Osteoblast (primary cell): ENCODE measurements at regions not wholly inside any gene's neighbourhood (a gene's known extent, or its start where the extent isn't known, plus 50 kb on each side); places are given as distances from the start of the nearest gene placed in this dataset.

Experiments
- DNase-seq: peaks from one replicate; pipeline ENCODE4 v3.0.0; 2011; ENCODE audit warnings: low spot score, mixed read lengths; ENCODE audit not compliant: insufficient read length; ENCODE audit errors: missing footprints
- H2AFZ ChIP-seq: 2 replicates; pipeline ENCODE4 v1.6.0; 2011; ENCODE audit warnings: mild to moderate bottlenecking, low read length
- H3K27ac ChIP-seq: 2 replicates; pipeline ENCODE4 v1.5.1; 2011; ENCODE audit warnings: mild to moderate bottlenecking, low read depth, low read length, moderate library complexity
- H3K27me3 ChIP-seq: 2 replicates; pipeline ENCODE4 v1.6.0; 2012; ENCODE audit warnings: mild to moderate bottlenecking, control low read depth, inconsistent platforms, low read length, moderate library complexity; ENCODE audit not compliant: insufficient read depth
- H3K36me3 ChIP-seq: 2 replicates; pipeline ENCODE4 v1.5.1; 2011; ENCODE audit warnings: mild to moderate bottlenecking, low read length, control low read depth, moderate library complexity; ENCODE audit not compliant: insufficient read depth
- H3K4me1 ChIP-seq: 2 replicates; pipeline ENCODE4 v1.5.1; 2011; ENCODE audit warnings: mild to moderate bottlenecking, low read length, control low read depth, moderate library complexity; ENCODE audit not compliant: insufficient read depth
- H3K4me2 ChIP-seq: 2 replicates; pipeline ENCODE4 v1.6.0; 2011; ENCODE audit warnings: mild to moderate bottlenecking, low read length; ENCODE audit not compliant: insufficient read depth
- H3K4me3 ChIP-seq: fragments of 200-600 bp; sonication (generic); 3 replicates; pipeline ENCODE4 v1.5.1; 2012; ENCODE audit warnings: mild to moderate bottlenecking, low read length, inconsistent platforms; ENCODE audit not compliant: insufficient read depth
- H3K79me2 ChIP-seq: 2 replicates; pipeline ENCODE4 v1.6.0; 2012; ENCODE audit warnings: mild to moderate bottlenecking, low read length, control low read depth, inconsistent platforms; ENCODE audit not compliant: insufficient read depth
- H3K9me3 ChIP-seq: 2 replicates; pipeline ENCODE4 v1.5.1; 2011; ENCODE audit warnings: low read depth, low read length, control low read depth
- H4K20me1 ChIP-seq: 2 replicates; pipeline ENCODE4 v1.6.0; 2012; ENCODE audit warnings: mild to moderate bottlenecking, low read length, control low read depth; ENCODE audit not compliant: insufficient read depth
- TF ChIP-seq, protein P1 (sequence below): IDR thresholded peaks from 2 replicates; pipeline ENCODE4 v1.5.1; 2011; ENCODE audit warnings: mild to moderate bottlenecking, low read depth, low read length, moderate library complexity; ENCODE audit errors: extremely low read depth

DNA sequence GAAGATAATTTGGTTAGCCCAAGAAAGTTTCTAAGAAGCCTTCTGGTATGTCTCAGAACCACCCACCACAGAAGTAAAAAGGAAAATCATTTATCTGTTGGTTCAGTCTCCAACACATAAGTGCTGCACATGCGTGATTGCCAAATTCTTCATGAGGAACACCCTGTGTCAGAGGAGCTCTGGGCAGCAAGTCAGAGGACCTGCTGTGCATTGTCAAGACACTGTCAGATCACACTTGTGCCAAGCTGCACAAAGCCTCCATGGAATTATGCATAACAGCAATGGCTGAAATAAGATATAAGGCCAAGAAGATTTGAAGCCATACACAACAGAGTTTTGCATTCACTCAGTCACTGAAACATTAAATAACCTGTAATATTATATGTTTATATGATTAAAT, 1304.7 kb upstream of the FLRT2 start:
- no peak for DNase-seq
- H3K4me1 ChIP-seq = no peaks in the 10 kb centered on the region
- no peak overlapping the region for H3K4me2 ChIP-seq
- no peaks in the 10 kb centered on the region for H4K20me1 ChIP-seq
- no peak overlapping the region for H3K27ac ChIP-seq
- no peak overlapping the region for H3K4me3 ChIP-seq
- H3K36me3 ChIP-seq = no peaks in the 10 kb centered on the region
- no peaks in the 10 kb centered on the region for H3K27me3 ChIP-seq
- H3K9me3 ChIP-seq = peaks cover 2% of the 10 kb centered on the region
- H2AFZ ChIP-seq = no peak overlapping the region
- no peaks in the 10 kb centered on the region for H3K79me2 ChIP-seq
- TF ChIP-seq, protein P1, sequence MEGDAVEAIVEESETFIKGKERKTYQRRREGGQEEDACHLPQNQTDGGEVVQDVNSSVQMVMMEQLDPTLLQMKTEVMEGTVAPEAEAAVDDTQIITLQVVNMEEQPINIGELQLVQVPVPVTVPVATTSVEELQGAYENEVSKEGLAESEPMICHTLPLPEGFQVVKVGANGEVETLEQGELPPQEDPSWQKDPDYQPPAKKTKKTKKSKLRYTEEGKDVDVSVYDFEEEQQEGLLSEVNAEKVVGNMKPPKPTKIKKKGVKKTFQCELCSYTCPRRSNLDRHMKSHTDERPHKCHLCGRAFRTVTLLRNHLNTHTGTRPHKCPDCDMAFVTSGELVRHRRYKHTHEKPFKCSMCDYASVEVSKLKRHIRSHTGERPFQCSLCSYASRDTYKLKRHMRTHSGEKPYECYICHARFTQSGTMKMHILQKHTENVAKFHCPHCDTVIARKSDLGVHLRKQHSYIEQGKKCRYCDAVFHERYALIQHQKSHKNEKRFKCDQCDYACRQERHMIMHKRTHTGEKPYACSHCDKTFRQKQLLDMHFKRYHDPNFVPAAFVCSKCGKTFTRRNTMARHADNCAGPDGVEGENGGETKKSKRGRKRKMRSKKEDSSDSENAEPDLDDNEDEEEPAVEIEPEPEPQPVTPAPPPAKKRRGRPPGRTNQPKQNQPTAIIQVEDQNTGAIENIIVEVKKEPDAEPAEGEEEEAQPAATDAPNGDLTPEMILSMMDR = no peak

- Histone ChIP-seq H3K4me2 (no peak overlapping the region), H3K36me3 (no peaks in the 10 kb centered on the region), H3K4me1 (no peaks in the 10 kb centered on the region), H3K27me3 (no peaks in the 10 kb centered on the region), H3K9me3 (peaks cover 2% of the 10 kb centered on the region), H3K4me3 (no peak overlapping the region), H2AFZ (no peak overlapping the region), H3K27ac (no peak overlapping the region), H3K79me2 (no peaks in the 10 kb centered on the region), H4K20me1 (no peaks in the 10 kb centered on the region)
- TF ChIP-seq, protein P1 = no peak
- no peak for DNase-seq
These were observed 1301.2 kb upstream of the FLRT2 start for GRCh38 chr14:84228702-84229101.

DNA sequence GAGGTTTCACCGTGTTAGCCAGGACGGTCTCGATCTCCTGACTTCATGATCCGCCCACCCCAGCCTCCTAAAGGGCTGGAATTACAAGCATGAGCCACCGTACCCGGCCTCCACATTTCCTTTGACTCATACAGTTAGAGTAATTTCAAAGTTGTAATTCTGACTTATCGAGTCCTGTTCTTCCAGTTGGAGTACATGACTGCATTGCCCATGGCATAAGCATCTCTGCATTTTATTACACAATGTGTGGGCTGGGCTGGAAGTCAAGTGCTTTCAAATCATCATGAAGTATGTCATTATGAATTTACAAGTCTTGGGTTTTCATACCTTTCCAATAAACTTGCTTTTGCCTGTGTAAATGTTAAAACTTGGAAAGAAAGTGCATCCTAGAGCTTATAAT, 1295.7 kb upstream of the FLRT2 start:
- Histone ChIP-seq H3K79me2 (no peaks in the 10 kb centered on the region), H3K4me2 (no peak overlapping the region), H3K36me3 (no peaks in the 10 kb centered on the region), H3K4me3 (no peak overlapping the region), H4K20me1 (no peaks in the 10 kb centered on the region), H3K27me3 (no peaks in the 10 kb centered on the region), H3K4me1 (no peaks in the 10 kb centered on the region), H2AFZ (no peak overlapping the region), H3K9me3 (peaks cover 2% of the 10 kb centered on the region), H3K27ac (no peak overlapping the region)
- no peak for DNase-seq
- TF ChIP-seq, protein P1 = no peak

DNA sequence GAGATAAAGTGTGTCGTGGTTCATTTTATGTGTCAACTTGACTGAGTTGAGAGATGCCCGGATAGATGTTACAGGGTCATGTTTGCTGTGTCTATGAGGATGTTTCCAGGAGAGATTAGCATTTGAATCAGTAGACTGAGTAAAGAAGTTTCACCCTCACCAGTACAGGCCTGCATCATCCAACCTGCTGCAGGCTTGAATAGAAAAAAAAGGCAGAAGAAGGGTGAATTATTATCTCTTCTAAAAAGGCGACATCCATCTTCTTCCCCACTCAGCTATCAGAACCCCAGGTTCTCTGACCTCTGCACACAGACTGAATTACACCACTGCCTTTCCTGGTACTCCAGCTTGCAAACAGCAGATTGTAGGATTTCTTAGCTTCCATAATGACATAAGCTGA, 1293.7 kb upstream of the FLRT2 start:
- Histone ChIP-seq H3K9me3 (no peaks in the 10 kb centered on the region), H2AFZ (no peak overlapping the region), H3K4me3 (no peak overlapping the region), H3K4me1 (no peaks in the 10 kb centered on the region), H3K27ac (no peak overlapping the region), H3K27me3 (no peaks in the 10 kb centered on the region), H3K79me2 (no peaks in the 10 kb centered on the region), H3K4me2 (no peak overlapping the region), H3K36me3 (no peaks in the 10 kb centered on the region), H4K20me1 (no peaks in the 10 kb centered on the region)
- no peak for DNase-seq
- TF ChIP-seq, protein P1 = no peak
